ENCODE measurements at regions not wholly inside any gene's neighbourhood (a gene's known extent, or its start where the extent isn't known, plus 50 kb on each side); places are given as distances from the start of the nearest gene placed in this dataset.

DNA sequence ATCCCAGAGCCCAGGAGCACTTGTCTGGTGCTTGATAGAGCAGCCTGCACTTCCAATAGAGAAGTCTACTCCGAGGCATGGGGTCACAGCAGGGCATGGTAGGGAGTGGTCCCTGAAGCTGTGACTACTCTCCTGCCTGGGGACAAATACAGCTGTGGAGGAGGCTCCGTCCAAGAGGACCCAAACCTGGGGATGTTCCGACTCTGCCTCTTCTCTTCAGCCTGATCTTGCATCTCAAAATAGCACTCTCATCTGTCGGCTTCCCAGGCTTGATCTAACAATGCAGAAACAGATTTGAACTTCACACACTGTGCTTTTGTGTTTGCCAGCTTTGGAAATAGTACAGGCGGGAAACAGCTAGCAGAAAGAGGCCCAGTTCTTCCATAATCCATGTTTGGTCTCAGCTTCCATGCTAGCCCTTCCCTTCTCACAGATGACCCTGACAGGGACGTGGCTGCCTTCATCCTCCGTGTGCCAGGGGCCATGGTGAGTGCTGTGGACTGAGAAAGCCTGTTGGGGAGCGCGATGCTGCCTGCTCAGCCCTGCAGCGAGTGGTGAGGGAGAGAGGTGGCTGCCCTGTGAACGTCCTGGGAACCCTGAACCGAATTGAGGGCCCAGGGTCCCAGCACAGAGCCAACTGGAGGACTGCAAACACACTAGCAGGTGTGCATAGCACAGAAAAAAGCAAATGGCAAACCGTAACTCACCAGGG, 150.3 kb upstream of the GPR12 start:
- peaks cover 0 to 2% of the 10 kb centered on the region in 2 donors for H3K27me3 ChIP-seq (ENCODE audit: control insufficient read depth in 2 of 2, insufficient read depth in 2 of 2, low read length in 2 of 2)
- no peaks in the 10 kb centered on the region for H3K9me3 ChIP-seq (replicated peaks in 1 of 2; ENCODE audit: control insufficient read depth in 1 of 2, insufficient read depth in 1 of 2, low read length in 2 of 2)
- no peaks in the 10 kb centered on the region for H3K79me2 ChIP-seq (ENCODE audit: insufficient read depth, low read length)
- H3K4me1 Mint-ChIP-seq, result peaks cover 5% of the 10 kb centered on the region
- H3K27ac Mint-ChIP-seq, result no peak overlapping the region
- H2AFZ ChIP-seq (ENCODE audit: insufficient read depth, low read depth, low read length, poor library complexity, severe bottlenecking), result no peak overlapping the region
- 86% methylated on average over 8 of the region's 13 CpGs for WGBS (ENCODE audit: insufficient coverage)
- H3K27me3 Mint-ChIP-seq (ENCODE audit: low read depth in 3 of 3), result peaks cover 3 to 10% (median 8%) of the 10 kb centered on the region in 3 donors
- H3K4me3 ChIP-seq (replicated peaks in 1 of 3; ENCODE audit: low read depth in 2 of 3, low read length in 3 of 3), result no peak overlapping the region
- H3K4me3 Mint-ChIP-seq, result no peak overlapping the region
- H3K4me1 ChIP-seq (ENCODE audit: control insufficient read depth in 1 of 2, insufficient read depth in 2 of 2, low read length in 2 of 2), result no peaks in the 10 kb centered on the region
- H3K4me2 ChIP-seq (replicated peaks; ENCODE audit: extremely low read depth, low read length, poor library complexity, severe bottlenecking), result no peak overlapping the region
- H3K36me3 ChIP-seq (replicated peaks in 1 of 2; ENCODE audit: control insufficient read depth in 1 of 2, insufficient read depth in 2 of 2, low read length in 2 of 2), result no peaks in the 10 kb centered on the region
- DNase-seq, result no peak
- no peaks in the 10 kb centered on the region for H3K36me3 Mint-ChIP-seq
- no peaks in the 10 kb centered on the region for H4K20me1 ChIP-seq (ENCODE audit: insufficient read depth, low read length)
- intact Hi-C loops (cut with micrococcal nuclease), result no loop called here
- TF ChIP-seq, protein P1, sequence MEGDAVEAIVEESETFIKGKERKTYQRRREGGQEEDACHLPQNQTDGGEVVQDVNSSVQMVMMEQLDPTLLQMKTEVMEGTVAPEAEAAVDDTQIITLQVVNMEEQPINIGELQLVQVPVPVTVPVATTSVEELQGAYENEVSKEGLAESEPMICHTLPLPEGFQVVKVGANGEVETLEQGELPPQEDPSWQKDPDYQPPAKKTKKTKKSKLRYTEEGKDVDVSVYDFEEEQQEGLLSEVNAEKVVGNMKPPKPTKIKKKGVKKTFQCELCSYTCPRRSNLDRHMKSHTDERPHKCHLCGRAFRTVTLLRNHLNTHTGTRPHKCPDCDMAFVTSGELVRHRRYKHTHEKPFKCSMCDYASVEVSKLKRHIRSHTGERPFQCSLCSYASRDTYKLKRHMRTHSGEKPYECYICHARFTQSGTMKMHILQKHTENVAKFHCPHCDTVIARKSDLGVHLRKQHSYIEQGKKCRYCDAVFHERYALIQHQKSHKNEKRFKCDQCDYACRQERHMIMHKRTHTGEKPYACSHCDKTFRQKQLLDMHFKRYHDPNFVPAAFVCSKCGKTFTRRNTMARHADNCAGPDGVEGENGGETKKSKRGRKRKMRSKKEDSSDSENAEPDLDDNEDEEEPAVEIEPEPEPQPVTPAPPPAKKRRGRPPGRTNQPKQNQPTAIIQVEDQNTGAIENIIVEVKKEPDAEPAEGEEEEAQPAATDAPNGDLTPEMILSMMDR (IDR thresholded peaks at IDR 0.05), result no peak
- H3K27ac ChIP-seq (ENCODE audit: low read depth in 1 of 2, low read length in 2 of 2), result no peak overlapping the region
- peaks cover 0 to 1% (median 0%) of the 10 kb centered on the region in 7 donors for H3K9me3 Mint-ChIP-seq
- H3K9ac ChIP-seq (ENCODE audit: insufficient read depth, low read length, poor library complexity, severe bottlenecking), result no peak overlapping the region

DNA sequence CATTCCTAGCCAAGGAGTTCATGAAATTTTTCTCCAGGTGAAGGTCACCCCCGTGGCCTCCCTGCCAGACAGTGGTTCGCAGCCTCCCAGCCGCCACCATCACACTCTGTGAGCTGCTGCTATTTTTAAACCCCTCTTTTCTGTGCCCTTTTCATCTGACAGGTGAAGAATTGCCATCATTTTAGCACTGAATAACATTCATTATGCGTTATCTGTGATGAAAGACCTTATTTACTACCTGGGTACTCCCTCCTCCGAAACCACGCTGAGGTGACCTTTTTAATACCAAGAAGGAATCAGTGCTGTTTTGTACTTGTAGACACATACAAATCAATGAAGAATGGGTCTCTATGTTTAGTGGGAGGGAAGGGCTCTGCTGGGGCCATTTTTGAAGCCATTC, 148.9 kb upstream of the GPR12 start:
- Histone ChIP-seq H3K9me3 (replicated peaks in 1 of 2; ENCODE audit: control insufficient read depth in 1 of 2, insufficient read depth in 1 of 2, low read length in 2 of 2) (no peaks in the 10 kb centered on the region), H3K9ac (ENCODE audit: insufficient read depth, low read length, poor library complexity, severe bottlenecking) (no peak overlapping the region), H4K20me1 (ENCODE audit: insufficient read depth, low read length) (no peaks in the 10 kb centered on the region), H3K27ac (ENCODE audit: low read depth in 1 of 2, low read length in 2 of 2) (no peak overlapping the region), H2AFZ (ENCODE audit: insufficient read depth, low read depth, low read length, poor library complexity, severe bottlenecking) (no peak overlapping the region), H3K27me3 (ENCODE audit: control insufficient read depth in 2 of 2, insufficient read depth in 2 of 2, low read length in 2 of 2) (peaks cover 0 to 2% of the 10 kb centered on the region in 2 donors), H3K79me2 (ENCODE audit: insufficient read depth, low read length) (no peaks in the 10 kb centered on the region), H3K4me1 (ENCODE audit: control insufficient read depth in 1 of 2, insufficient read depth in 2 of 2, low read length in 2 of 2) (no peaks in the 10 kb centered on the region), H3K36me3 (replicated peaks in 1 of 2; ENCODE audit: control insufficient read depth in 1 of 2, insufficient read depth in 2 of 2, low read length in 2 of 2) (no peaks in the 10 kb centered on the region), H3K4me3 (replicated peaks in 1 of 3; ENCODE audit: low read depth in 2 of 3, low read length in 3 of 3) (no peak overlapping the region), H3K4me2 (replicated peaks; ENCODE audit: extremely low read depth, low read length, poor library complexity, severe bottlenecking) (no peak overlapping the region)
- intact Hi-C loops (cut with micrococcal nuclease), result no loop called here
- Mint-ChIP-seq H3K36me3 (no peaks in the 10 kb centered on the region), H3K27ac (no peak overlapping the region), H3K4me1 (peaks cover under 1% of the 10 kb centered on the region), H3K9me3 (peaks cover 0 to 1% (median 0%) of the 10 kb centered on the region in 7 donors), H3K4me3 (no peak overlapping the region), H3K27me3 (ENCODE audit: low read depth in 3 of 3) (peaks cover 3 to 11% (median 8%) of the 10 kb centered on the region in 3 donors)
- TF ChIP-seq, protein P1 (IDR thresholded peaks at IDR 0.05), result no peak
- no peak for DNase-seq
- WGBS (ENCODE audit: insufficient coverage), result 85% methylated on average over 4 of the region's 6 CpGs

Measured in CD14-positive monocyte (primary cell).